Suprapubic skin (tissue), 4 donors: ENCODE measurements at regions not wholly inside any gene's neighbourhood (a gene's known extent, or its start where the extent isn't known, plus 50 kb on each side); places are given as distances from the start of the nearest gene placed in this dataset.

ENCODE experiments used
- POLR2A ChIP-seq, 2 donors: fragments of 450-650 bp; IDR thresholded peaks; one replicate each; pipeline ENCODE4 v1.6.1; 2017; ENCODE audit warnings: antibody characterized with exemption in 2 of 2, mild to moderate bottlenecking in 2 of 2, moderate library complexity in 2 of 2
- POLR2AphosphoS5 ChIP-seq, 3 donors: sonication (generic); formaldehyde crosslinking; IDR thresholded peaks; one replicate each; pipeline ENCODE4 v1.6.1; 2017; ENCODE audit warnings: antibody characterized with exemption in 3 of 3
- TF ChIP-seq, protein P1 (sequence below), 2 donors: fragments of 200-600 bp in 1 of 2; fragments of 450-650 bp in 1 of 2; sonication (generic) in 1 of 2; IDR thresholded peaks; one replicate each; pipeline ENCODE4 v1.5.1; 2016 to 2019; ENCODE audit warnings: antibody characterized with exemption in 2 of 2, mild to moderate bottlenecking in 1 of 2, moderate library complexity in 1 of 2

DNA sequence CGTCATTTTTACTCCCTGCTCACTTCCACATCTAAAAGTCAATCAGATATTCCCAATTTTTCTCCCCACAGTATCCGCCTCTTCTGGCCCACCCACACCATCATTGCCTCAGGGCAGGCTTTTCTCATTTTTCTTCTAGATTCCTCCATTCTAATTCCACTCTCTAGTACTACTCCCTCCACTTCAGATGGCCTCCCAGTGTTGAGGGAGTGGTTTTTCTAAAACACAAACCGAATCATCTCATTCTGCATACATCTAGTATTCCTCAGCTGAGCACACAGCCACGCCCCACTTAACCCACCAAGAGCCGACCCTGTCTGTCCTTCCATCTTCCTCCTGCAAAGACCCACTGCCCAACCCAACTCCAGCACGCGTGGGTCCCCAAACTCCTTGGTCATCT is 314.9 kb upstream of the NPVF start:
- TF ChIP-seq, protein P1, sequence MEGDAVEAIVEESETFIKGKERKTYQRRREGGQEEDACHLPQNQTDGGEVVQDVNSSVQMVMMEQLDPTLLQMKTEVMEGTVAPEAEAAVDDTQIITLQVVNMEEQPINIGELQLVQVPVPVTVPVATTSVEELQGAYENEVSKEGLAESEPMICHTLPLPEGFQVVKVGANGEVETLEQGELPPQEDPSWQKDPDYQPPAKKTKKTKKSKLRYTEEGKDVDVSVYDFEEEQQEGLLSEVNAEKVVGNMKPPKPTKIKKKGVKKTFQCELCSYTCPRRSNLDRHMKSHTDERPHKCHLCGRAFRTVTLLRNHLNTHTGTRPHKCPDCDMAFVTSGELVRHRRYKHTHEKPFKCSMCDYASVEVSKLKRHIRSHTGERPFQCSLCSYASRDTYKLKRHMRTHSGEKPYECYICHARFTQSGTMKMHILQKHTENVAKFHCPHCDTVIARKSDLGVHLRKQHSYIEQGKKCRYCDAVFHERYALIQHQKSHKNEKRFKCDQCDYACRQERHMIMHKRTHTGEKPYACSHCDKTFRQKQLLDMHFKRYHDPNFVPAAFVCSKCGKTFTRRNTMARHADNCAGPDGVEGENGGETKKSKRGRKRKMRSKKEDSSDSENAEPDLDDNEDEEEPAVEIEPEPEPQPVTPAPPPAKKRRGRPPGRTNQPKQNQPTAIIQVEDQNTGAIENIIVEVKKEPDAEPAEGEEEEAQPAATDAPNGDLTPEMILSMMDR (IDR thresholded peaks at IDR 0.05): no peak
- TF ChIP-seq POLR2AphosphoS5 (IDR thresholded peaks at IDR 0.05): no peak
- TF ChIP-seq POLR2A (IDR thresholded peaks at IDR 0.05): no peak
